ENCODE measurements at regions not wholly inside any gene's neighbourhood (a gene's known extent, or its start where the extent isn't known, plus 50 kb on each side); places are given as distances from the start of the nearest gene placed in this dataset.

- TF ChIP-seq EZH2phosphoT487 (conservative IDR thresholded peaks at IDR 0.05; ENCODE audit: low read length) (no peak), CTCF (IDR thresholded peaks at IDR 0.05; ENCODE audit: insufficient read depth, low read length, poor library complexity, severe bottlenecking) (no peak)
These were observed 798.3 kb downstream of the NXPH1 start for GRCh38 chr7:9231630-9232121.

GRCh38 chr7:9240001-9240400 lies 806.6 kb downstream of the NXPH1 start:
- Histone ChIP-seq H3K9me2 (replicated peaks; ENCODE audit: insufficient read depth, low read length) (no peaks in the 10 kb centered on the region), H3K9ac (ENCODE audit: low read length) (no peak overlapping the region), H3K9me3 (ENCODE audit: insufficient read depth, low read length) (no peaks in the 10 kb centered on the region), H3K27me3 (ENCODE audit: low read length) (no peaks in the 10 kb centered on the region), H3K36me3 (ENCODE audit: low read length) (no peaks in the 10 kb centered on the region), H2AFZ (ENCODE audit: low read depth, low read length, severe bottlenecking) (no peak overlapping the region), H4K20me1 (ENCODE audit: low read depth, low read length) (no peaks in the 10 kb centered on the region; the same call in 1 of the 2 replicates), H3K79me2 (ENCODE audit: insufficient read depth, low read length) (no peaks in the 10 kb centered on the region), H3F3A (ENCODE audit: insufficient read depth) (no peaks in the 10 kb centered on the region), H3K27ac (ENCODE audit: low read depth, low read length) (no peak overlapping the region), H3K4me2 (ENCODE audit: low read depth, low read length, poor library complexity, severe bottlenecking) (no peak overlapping the region), H3K4me3 (ENCODE audit: insufficient read depth, low read length, poor library complexity, severe bottlenecking) (no peak overlapping the region)
- TF ChIP-seq EZH2phosphoT487 (conservative IDR thresholded peaks at IDR 0.05; ENCODE audit: low read length) = no peak
- TF ChIP-seq CTCF (IDR thresholded peaks at IDR 0.05; ENCODE audit: insufficient read depth, low read length, poor library complexity, severe bottlenecking) = no peak

More at GRCh38 chr7:9231630-9232121, 798.3 kb downstream of the NXPH1 start:
- Histone ChIP-seq H2AFZ (ENCODE audit: low read depth, low read length, severe bottlenecking) (no peak overlapping the region), H3K27ac (ENCODE audit: low read depth, low read length) (no peak overlapping the region), H3K36me3 (ENCODE audit: low read length) (no peaks in the 10 kb centered on the region), H3K9me2 (replicated peaks; ENCODE audit: insufficient read depth, low read length) (no peaks in the 10 kb centered on the region), H3K4me2 (ENCODE audit: low read depth, low read length, poor library complexity, severe bottlenecking) (no peak overlapping the region), H3K79me2 (ENCODE audit: insufficient read depth, low read length) (no peaks in the 10 kb centered on the region), H3K9me3 (ENCODE audit: insufficient read depth, low read length) (no peaks in the 10 kb centered on the region), H4K20me1 (ENCODE audit: low read depth, low read length) (no peaks in the 10 kb centered on the region; the same call in 1 of the 2 replicates), H3F3A (ENCODE audit: insufficient read depth) (no peaks in the 10 kb centered on the region), H3K27me3 (ENCODE audit: low read length) (no peaks in the 10 kb centered on the region), H3K9ac (ENCODE audit: low read length) (no peak overlapping the region), H3K4me3 (ENCODE audit: insufficient read depth, low read length, poor library complexity, severe bottlenecking) (no peak overlapping the region)

GRCh38 chr7:9241826-9242225 lies 808.4 kb downstream of the NXPH1 start:
- H3K27ac ChIP-seq (ENCODE audit: low read depth, low read length) = no peak overlapping the region
- no peaks in the 10 kb centered on the region for H3K36me3 ChIP-seq (ENCODE audit: low read length)
- no peaks in the 10 kb centered on the region for H3K9me2 ChIP-seq (replicated peaks; ENCODE audit: insufficient read depth, low read length)
- no peaks in the 10 kb centered on the region for H3F3A ChIP-seq (ENCODE audit: insufficient read depth)
- H3K4me3 ChIP-seq (ENCODE audit: insufficient read depth, low read length, poor library complexity, severe bottlenecking) = no peak overlapping the region
- H2AFZ ChIP-seq (ENCODE audit: low read depth, low read length, severe bottlenecking) = no peak overlapping the region
- no peaks in the 10 kb centered on the region for H3K27me3 ChIP-seq (ENCODE audit: low read length)
- H3K79me2 ChIP-seq (ENCODE audit: insufficient read depth, low read length) = no peaks in the 10 kb centered on the region
- H3K9me3 ChIP-seq (ENCODE audit: insufficient read depth, low read length) = no peaks in the 10 kb centered on the region
- TF ChIP-seq CTCF (IDR thresholded peaks at IDR 0.05; ENCODE audit: insufficient read depth, low read length, poor library complexity, severe bottlenecking) = no peak
- no peak overlapping the region for H3K4me2 ChIP-seq (ENCODE audit: low read depth, low read length, poor library complexity, severe bottlenecking)
- no peak overlapping the region for H3K9ac ChIP-seq (ENCODE audit: low read length)
- H4K20me1 ChIP-seq (ENCODE audit: low read depth, low read length) = no peaks in the 10 kb centered on the region
